MM.1S (cell line): ENCODE measurements at regions not wholly inside any gene's neighbourhood (a gene's known extent, or its start where the extent isn't known, plus 50 kb on each side); places are given as distances from the start of the nearest gene placed in this dataset.

Experiments
- CTCF ChIP-seq: fragments of 300-600 bp; sonication (generic); IDR thresholded peaks from 2 replicates; pipeline ENCODE4 v1.5.1; 2016; ENCODE audit warnings: antibody characterized with exemption, low read length, mixed read lengths
- EZH2 ChIP-seq: fragments of 300-600 bp; sonication (generic); optimal IDR thresholded peaks from 2 replicates; pipeline ENCODE3; 2017; ENCODE audit warnings: low read depth, mild to moderate bottlenecking, antibody characterized with exemption, low read length, mixed read lengths

DNA sequence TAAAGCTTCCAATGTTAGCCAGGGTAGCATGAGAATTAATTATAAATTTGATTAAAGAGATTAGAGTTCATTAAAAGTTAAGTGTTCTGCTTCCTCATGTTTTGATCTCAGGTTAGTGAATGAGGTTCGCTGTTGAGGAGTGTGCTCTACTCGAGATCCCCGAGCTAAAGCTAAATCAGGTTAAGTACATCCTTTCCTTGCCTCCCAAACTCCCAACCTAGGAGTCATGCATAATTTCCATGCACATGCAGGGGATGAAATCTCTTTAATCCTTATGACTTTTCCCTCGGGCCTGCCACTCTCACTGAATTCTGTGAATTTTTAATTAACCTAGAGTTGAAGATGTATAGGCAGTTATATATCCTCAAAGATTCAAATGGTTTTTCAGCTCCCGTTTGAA is 156.1 kb upstream of the NCK2 start:
- no peak for TF ChIP-seq EZH2
- TF ChIP-seq CTCF, result no peak
